Thymus (tissue), 11 donors: ENCODE measurements at regions not wholly inside any gene's neighbourhood (a gene's known extent, or its start where the extent isn't known, plus 50 kb on each side); places are given as distances from the start of the nearest gene placed in this dataset.

Experiments used
- DNase-seq, 9 donors: peaks; one replicate each; pipeline ENCODE4 v3.0.0-alpha.2; 2013; ENCODE audit warnings: low spot score in 9 of 9, low read depth in 6 of 9, missing footprints in 1 of 9
- H3K27ac ChIP-seq, 2 donors: one replicate each; pipeline ENCODE4 v1.5.1; 2013; ENCODE audit warnings: control low read depth in 1 of 2, low read depth in 1 of 2, low read length in 1 of 2, mild to moderate bottlenecking in 1 of 2, moderate library complexity in 1 of 2
- H3K27me3 ChIP-seq, 2 donors: one replicate each; pipeline ENCODE4 v1.5.1; 2013; ENCODE audit warnings: low read length in 1 of 2; ENCODE audit not compliant: control insufficient read depth in 2 of 2, insufficient read depth in 1 of 2
- H3K36me3 ChIP-seq, 2 donors: one replicate each; pipeline ENCODE4 v1.5.1; 2013; ENCODE audit warnings: low read length in 1 of 2, mild to moderate bottlenecking in 1 of 2, moderate library complexity in 1 of 2; ENCODE audit not compliant: control insufficient read depth in 2 of 2, insufficient read depth in 2 of 2
- H3K4me1 ChIP-seq, 2 donors: one replicate each; pipeline ENCODE4 v1.5.1; 2013; ENCODE audit warnings: low read length in 2 of 2; ENCODE audit not compliant: control insufficient read depth in 2 of 2, insufficient read depth in 2 of 2
- H3K4me3 ChIP-seq, 2 donors: one replicate each; pipeline ENCODE4 v1.5.1; 2013; ENCODE audit warnings: low read length in 2 of 2, control low read depth in 1 of 2, mild to moderate bottlenecking in 1 of 2
- H3K9me3 ChIP-seq, 2 donors: one replicate each; pipeline ENCODE4 v1.5.1; 2013; ENCODE audit warnings: low read length in 1 of 2, mild to moderate bottlenecking in 1 of 2; ENCODE audit not compliant: control insufficient read depth in 2 of 2, insufficient read depth in 1 of 2
- WGBS: extraction: QIAGEN DNeasy Blood & Tissue Kit; methylation state at CpG from one replicate; pipeline ENCODE4 v1.1.7; 2013; 5-methylcytosine and 5-hydroxymethylcytosine counted together
- donor health status: healthy.

DNA sequence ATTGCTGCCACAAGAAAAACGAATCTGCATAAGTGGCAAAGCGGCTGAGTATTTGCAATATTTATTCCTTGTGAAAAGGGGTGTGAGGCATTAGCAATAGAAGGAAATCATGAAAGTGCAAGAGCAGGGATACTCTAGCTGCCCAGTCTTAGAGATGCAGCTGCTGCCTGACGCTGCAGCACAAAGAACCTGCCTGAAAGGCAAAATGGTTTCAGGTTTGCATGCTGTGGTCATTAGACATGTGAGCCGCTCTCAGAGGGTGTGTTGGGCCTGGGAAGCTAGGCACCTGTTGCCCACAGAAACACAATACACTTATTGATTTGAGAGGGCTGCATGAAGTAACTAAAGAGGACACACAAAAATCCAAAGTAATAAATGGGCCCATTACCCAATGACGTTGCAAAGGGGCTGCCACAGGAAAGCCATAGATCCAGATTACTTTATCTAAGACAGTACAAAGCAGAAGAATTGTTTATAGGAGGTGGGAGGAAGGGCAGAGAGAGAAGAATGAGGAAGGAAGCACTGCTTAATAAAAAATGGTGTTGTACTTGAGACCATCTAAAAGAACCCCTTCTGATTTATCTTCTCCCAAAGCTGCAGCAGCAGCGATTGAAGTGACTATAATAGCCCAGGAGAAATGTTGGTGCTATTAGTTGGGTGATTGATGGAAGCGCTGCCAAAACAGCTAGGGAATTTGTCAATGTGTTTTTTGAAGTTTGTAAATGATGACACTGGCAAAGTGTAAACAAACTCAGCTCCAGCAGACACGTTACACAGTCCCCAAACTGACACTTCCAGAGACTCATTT lies 492.4 kb upstream of the ACVR2A start:
- H3K9me3 ChIP-seq, result no peaks in the 10 kb centered on the region
- H3K36me3 ChIP-seq, result no peaks in the 10 kb centered on the region
- WGBS, result 77% methylated on average over 8 of the region's 8 CpGs
- no peak overlapping the region for H3K4me3 ChIP-seq
- H3K27ac ChIP-seq, result no peak overlapping the region
- DNase-seq, result no peak
- no peaks in the 10 kb centered on the region for H3K4me1 ChIP-seq
- H3K27me3 ChIP-seq, result no peaks in the 10 kb centered on the region

GRCh38 chr2:147351784-147352183 lies 493.0 kb upstream of the ACVR2A start:
- H3K4me1 ChIP-seq, result no peaks in the 10 kb centered on the region
- no peak overlapping the region for H3K4me3 ChIP-seq
- no peaks in the 10 kb centered on the region for H3K9me3 ChIP-seq
- H3K27me3 ChIP-seq, result no peaks in the 10 kb centered on the region
- no peak overlapping the region for H3K27ac ChIP-seq
- no peaks in the 10 kb centered on the region for H3K36me3 ChIP-seq
- no peak for DNase-seq
- WGBS, result 95% methylated on average over 5 of the region's 5 CpGs

GRCh38 chr2:147348931-147349555 lies 495.8 kb upstream of the ACVR2A start:
- WGBS, result 98% methylated on average over 4 of the region's 4 CpGs
- Histone ChIP-seq H3K4me3 (no peak overlapping the region), H3K36me3 (no peaks in the 10 kb centered on the region), H3K9me3 (no peaks in the 10 kb centered on the region), H3K27ac (no peak overlapping the region), H3K27me3 (no peaks in the 10 kb centered on the region), H3K4me1 (no peaks in the 10 kb centered on the region)
- no peak for DNase-seq

DNA sequence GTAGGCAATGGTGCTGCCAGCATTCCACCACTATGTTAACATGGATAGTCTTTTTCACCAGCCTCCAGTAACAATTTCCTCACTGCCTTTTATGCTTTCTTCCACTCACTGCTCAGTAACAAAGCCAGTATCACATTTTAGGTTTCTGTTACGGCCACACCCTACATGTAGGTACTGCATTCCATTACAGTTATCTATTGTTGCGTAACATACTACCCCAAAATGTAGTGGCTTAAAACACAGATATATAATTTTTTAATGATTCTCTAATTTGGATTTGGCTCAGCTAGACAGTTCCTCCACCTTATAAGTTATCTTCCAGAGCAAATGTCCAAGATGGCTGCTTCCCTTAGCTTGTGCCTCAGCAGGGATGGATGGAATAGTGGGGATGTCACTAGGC lies 498.7 kb upstream of the ACVR2A start:
- 98% methylated on average over 2 of the region's 2 CpGs for WGBS
- Histone ChIP-seq H3K4me3 (no peak overlapping the region), H3K9me3 (no peaks in the 10 kb centered on the region), H3K27me3 (no peaks in the 10 kb centered on the region), H3K4me1 (no peaks in the 10 kb centered on the region), H3K27ac (no peak overlapping the region), H3K36me3 (no peaks in the 10 kb centered on the region)
- DNase-seq, result no peak

DNA sequence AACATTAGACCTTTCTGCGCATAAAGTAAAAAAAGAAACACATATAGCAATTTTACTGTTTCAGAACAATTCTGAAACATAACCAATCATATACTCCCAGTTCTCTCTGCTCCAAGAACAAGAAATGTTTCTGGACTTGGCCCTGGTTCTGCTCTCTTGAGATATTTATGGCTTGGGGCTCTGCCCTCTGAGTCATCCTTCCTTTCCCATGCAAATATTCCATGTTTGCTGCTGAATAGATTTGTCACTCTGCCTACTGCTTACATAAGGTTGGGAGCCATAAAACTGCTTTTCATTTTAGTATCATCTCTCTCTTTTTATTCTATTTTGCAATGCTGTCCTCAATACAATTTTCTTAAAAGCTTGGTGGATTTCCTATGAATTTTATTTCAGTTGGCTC lies 499.6 kb upstream of the ACVR2A start:
- DNase-seq, result no peak
- no peaks in the 10 kb centered on the region for H3K4me1 ChIP-seq
- no peak overlapping the region for H3K27ac ChIP-seq
- H3K4me3 ChIP-seq, result no peak overlapping the region
- no peaks in the 10 kb centered on the region for H3K9me3 ChIP-seq
- H3K36me3 ChIP-seq, result no peaks in the 10 kb centered on the region
- no peaks in the 10 kb centered on the region for H3K27me3 ChIP-seq
- 97% methylated on average over 1 of the region's 1 CpG for WGBS

DNA sequence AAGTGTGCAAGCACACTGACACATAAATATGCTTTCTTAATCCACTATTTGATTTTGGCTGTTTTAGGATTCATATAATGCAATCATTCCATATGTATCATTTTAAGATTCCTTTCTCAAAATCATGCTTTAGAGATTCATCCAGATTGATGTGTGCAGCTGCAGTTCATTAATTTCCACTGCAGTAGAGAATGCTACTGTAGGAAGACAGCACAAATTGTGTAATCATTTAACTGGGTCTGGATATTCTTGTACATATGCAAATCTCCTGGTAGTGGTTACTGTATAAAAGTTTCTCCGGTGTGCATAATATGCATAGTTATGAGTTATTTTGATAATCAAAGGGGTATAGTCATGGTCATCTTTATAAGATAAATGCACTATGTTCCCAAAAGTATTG lies 502.5 kb upstream of the ACVR2A start:
- DNase-seq, result no peak
- H3K27me3 ChIP-seq, result no peaks in the 10 kb centered on the region
- H3K27ac ChIP-seq, result no peak overlapping the region
- H3K4me1 ChIP-seq, result no peaks in the 10 kb centered on the region
- H3K9me3 ChIP-seq, result no peaks in the 10 kb centered on the region
- WGBS, result 96% methylated on average over 1 of the region's 1 CpG
- H3K36me3 ChIP-seq, result no peaks in the 10 kb centered on the region
- no peak overlapping the region for H3K4me3 ChIP-seq

GRCh38 chr2:147331790-147332419 lies 512.9 kb upstream of the ACVR2A start:
- Histone ChIP-seq H3K27me3 (no peaks in the 10 kb centered on the region), H3K4me3 (no peak overlapping the region), H3K36me3 (no peaks in the 10 kb centered on the region), H3K9me3 (no peaks in the 10 kb centered on the region), H3K4me1 (no peaks in the 10 kb centered on the region), H3K27ac (no peak overlapping the region)
- 67% methylated on average over 4 of the region's 4 CpGs for WGBS
- no peak for DNase-seq

DNA sequence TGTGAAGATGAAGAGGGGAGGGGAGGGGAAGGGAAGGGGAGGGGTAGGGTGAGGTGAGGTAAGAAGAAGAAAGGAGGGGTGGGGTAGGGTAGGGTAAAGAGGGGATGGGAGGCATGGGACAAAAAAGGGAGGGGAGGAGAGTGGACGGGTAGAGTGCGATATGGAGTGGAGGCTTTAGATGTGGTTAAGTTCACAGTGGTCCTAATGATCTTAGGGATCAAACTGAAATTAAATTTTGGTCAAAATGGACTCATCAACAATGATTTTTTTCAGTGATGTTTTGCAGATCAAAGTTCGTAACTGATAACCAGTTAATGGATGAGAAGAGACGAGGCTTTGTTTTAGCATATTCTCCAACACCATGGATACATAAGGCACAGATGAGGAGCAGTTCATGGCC lies 513.9 kb upstream of the ACVR2A start:
- no peak for DNase-seq
- H3K27me3 ChIP-seq, result no peaks in the 10 kb centered on the region
- no peaks in the 10 kb centered on the region for H3K9me3 ChIP-seq
- no peak overlapping the region for H3K4me3 ChIP-seq
- no peaks in the 10 kb centered on the region for H3K36me3 ChIP-seq
- H3K27ac ChIP-seq, result no peak overlapping the region
- no peaks in the 10 kb centered on the region for H3K4me1 ChIP-seq
- WGBS, result 96% methylated on average over 4 of the region's 4 CpGs

- Histone ChIP-seq H3K4me3 (no peak overlapping the region), H3K27ac (no peak overlapping the region), H3K27me3 (no peaks in the 10 kb centered on the region), H3K36me3 (no peaks in the 10 kb centered on the region), H3K4me1 (no peaks in the 10 kb centered on the region), H3K9me3 (no peaks in the 10 kb centered on the region)
- no peak for DNase-seq
- WGBS, result 15% methylated on average over 6 of the region's 6 CpGs
Measured at GRCh38 chr2:147327613-147328012, 517.2 kb upstream of the ACVR2A start.
